ENCODE measurements at regions not wholly inside any gene's neighbourhood (a gene's known extent, or its start where the extent isn't known, plus 50 kb on each side); places are given as distances from the start of the nearest gene placed in this dataset.
A peak's percentile ranks its signal among the peaks of the same experiment; 100 is the strongest.

- Histone ChIP-seq H3K4me3 (ENCODE audit: low read length) (no peak overlapping the region), H3K4me2 (ENCODE audit: low read length) (no peak overlapping the region), H3K9me3 (ENCODE audit: insufficient read depth, low read length) (no peaks in the 10 kb centered on the region), H3K36me3 (replicated peaks; ENCODE audit: low read depth, low read length) (no peaks in the 10 kb centered on the region), H2AFZ (ENCODE audit: low read depth, low read length) (no peak overlapping the region), H3K9ac (ENCODE audit: low read length) (no peak overlapping the region), H3K79me2 (ENCODE audit: low read length) (no peaks in the 10 kb centered on the region), H3K27me3 (ENCODE audit: low read depth, low read length) (peaks cover 12% of the 10 kb centered on the region; the same call in 1 of the 2 replicates), H4K20me1 (ENCODE audit: insufficient read depth, low read length) (no peaks in the 10 kb centered on the region), H3K27ac (ENCODE audit: low read length) (no peak overlapping the region), H3K4me1 (ENCODE audit: low read length) (peaks cover 11% of the 10 kb centered on the region)
- no peak for TF ChIP-seq EZH2phosphoT487 (IDR thresholded peaks at IDR 0.05; ENCODE audit: low read depth)
Observed at GRCh38 chr20:62560162-62560561, 82.1 kb upstream of the SLCO4A1 start.

GRCh38 chr20:62561182-62561581, 81.1 kb upstream of the SLCO4A1 start:
- H3K27me3 ChIP-seq (ENCODE audit: low read depth, low read length) = peaks cover 12% of the 10 kb centered on the region; the same call in 1 of the 2 replicates
- peaks cover 11% of the 10 kb centered on the region for H3K4me1 ChIP-seq (ENCODE audit: low read length)
- no peaks in the 10 kb centered on the region for H3K36me3 ChIP-seq (replicated peaks; ENCODE audit: low read depth, low read length)
- no peaks in the 10 kb centered on the region for H3K79me2 ChIP-seq (ENCODE audit: low read length)
- H4K20me1 ChIP-seq (ENCODE audit: insufficient read depth, low read length) = no peaks in the 10 kb centered on the region
- TF ChIP-seq CTCF (IDR thresholded peaks at IDR 0.05; ENCODE audit: low read depth, low read length) = no peak
- TF ChIP-seq EZH2phosphoT487 (IDR thresholded peaks at IDR 0.05; ENCODE audit: low read depth) = no peak
- peak overlapping the region; percentile 10; the same call in 1 of the 2 replicates for H3K9ac ChIP-seq (ENCODE audit: low read length)
- H3K4me3 ChIP-seq (ENCODE audit: low read length) = peak overlapping the region; percentile 51
- H3K27ac ChIP-seq (ENCODE audit: low read length) = no peak overlapping the region
- H3K9me3 ChIP-seq (ENCODE audit: insufficient read depth, low read length) = no peaks in the 10 kb centered on the region
- peak overlapping the region; percentile 69 for H3K4me2 ChIP-seq (ENCODE audit: low read length)
- peak overlapping the region; percentile 91 for H2AFZ ChIP-seq (ENCODE audit: low read depth, low read length)

- no peak overlapping the region for H3K4me3 ChIP-seq (ENCODE audit: low read length)
- no peak overlapping the region for H2AFZ ChIP-seq (ENCODE audit: low read depth, low read length)
- no peaks in the 10 kb centered on the region for H4K20me1 ChIP-seq (ENCODE audit: insufficient read depth, low read length)
- H3K79me2 ChIP-seq (ENCODE audit: low read length) = no peaks in the 10 kb centered on the region
- H3K9me3 ChIP-seq (ENCODE audit: insufficient read depth, low read length) = no peaks in the 10 kb centered on the region
- no peaks in the 10 kb centered on the region for H3K36me3 ChIP-seq (replicated peaks; ENCODE audit: low read depth, low read length)
- peaks cover 4% of the 10 kb centered on the region; the same call in 1 of the 2 replicates for H3K27me3 ChIP-seq (ENCODE audit: low read depth, low read length)
- H3K27ac ChIP-seq (ENCODE audit: low read length) = no peak overlapping the region
- TF ChIP-seq CTCF (IDR thresholded peaks at IDR 0.05; ENCODE audit: low read depth, low read length) = no peak
- no peak for TF ChIP-seq EZH2phosphoT487 (IDR thresholded peaks at IDR 0.05; ENCODE audit: low read depth)
- peaks cover 11% of the 10 kb centered on the region for H3K4me1 ChIP-seq (ENCODE audit: low read length)
- H3K9ac ChIP-seq (ENCODE audit: low read length) = no peak overlapping the region
- 0 out of 2 replicates have a peak overlapping the region, but pooled peaks have one; percentile 69 for H3K4me2 ChIP-seq (ENCODE audit: low read length)
Observed at GRCh38 chr20:62561948-62562347, 80.4 kb upstream of the SLCO4A1 start.

GRCh38 chr20:62562831-62563230, 79.5 kb upstream of the SLCO4A1 start:
- Histone ChIP-seq H4K20me1 (ENCODE audit: insufficient read depth, low read length) (no peaks in the 10 kb centered on the region), H3K4me2 (ENCODE audit: low read length) (no peak overlapping the region), H3K36me3 (replicated peaks; ENCODE audit: low read depth, low read length) (no peaks in the 10 kb centered on the region), H3K27ac (ENCODE audit: low read length) (no peak overlapping the region), H3K4me3 (ENCODE audit: low read length) (no peak overlapping the region), H3K9ac (ENCODE audit: low read length) (no peak overlapping the region), H2AFZ (ENCODE audit: low read depth, low read length) (no peak overlapping the region), H3K27me3 (ENCODE audit: low read depth, low read length) (no peaks in the 10 kb centered on the region), H3K9me3 (ENCODE audit: insufficient read depth, low read length) (no peaks in the 10 kb centered on the region), H3K4me1 (ENCODE audit: low read length) (peaks cover 11% of the 10 kb centered on the region), H3K79me2 (ENCODE audit: low read length) (no peaks in the 10 kb centered on the region)
- TF ChIP-seq EZH2phosphoT487 (IDR thresholded peaks at IDR 0.05; ENCODE audit: low read depth) (no peak), CTCF (IDR thresholded peaks at IDR 0.05; ENCODE audit: low read depth, low read length) (no peak)
